GM18507 (cell line): ENCODE measurements at regions not wholly inside any gene's neighbourhood (a gene's known extent, or its start where the extent isn't known, plus 50 kb on each side); places are given as distances from the start of the nearest gene placed in this dataset.
"Not testable (repeated sequence)": the region's sequence is repeated elsewhere in the genome, so short reads cannot be mapped to it uniquely, and the experiment has no call there.

Source experiments
- DNase-seq: peaks from one replicate; pipeline ENCODE4 v3.0.0; 2011; ENCODE audit warnings: low read depth; ENCODE audit not compliant: insufficient read length; ENCODE audit errors: extremely low spot score
- FAIRE-seq: peaks from 2 replicates; lab custom pipeline; 2011; peaks lifted over from hg19 to GRCh38; lab: Jason Lieb, UNC

DNA sequence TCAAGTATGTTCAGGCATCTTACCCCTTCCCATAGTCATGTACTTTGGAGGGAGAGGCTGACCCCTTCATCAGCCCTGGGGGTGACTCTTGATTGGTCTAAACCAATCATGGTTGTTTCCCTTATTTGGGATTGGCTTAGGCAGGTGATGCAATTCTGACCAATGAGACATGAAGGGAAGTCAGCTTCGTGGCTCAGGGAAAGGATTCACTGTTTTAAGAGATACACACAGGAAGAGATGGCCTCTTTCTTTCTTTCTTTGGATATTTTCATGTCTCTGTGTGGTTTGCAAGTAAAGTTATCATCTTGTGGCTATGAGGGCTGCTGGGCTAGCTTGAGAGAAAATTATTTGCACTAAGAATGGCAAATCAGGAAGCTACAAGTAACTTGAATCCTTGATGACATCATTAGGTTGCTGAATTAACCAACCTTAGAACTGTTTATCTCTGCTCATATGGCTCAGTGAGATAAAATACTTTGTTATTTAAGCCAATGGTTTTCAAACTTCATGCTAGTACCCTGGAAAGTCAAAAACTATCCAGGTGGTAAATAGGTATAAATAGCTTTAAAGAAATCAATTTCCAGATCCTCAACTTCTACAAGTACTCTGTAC lies 144.2 kb upstream of the CENPW start:
- DNase-seq (no peak), FAIRE-seq (no peak)

DNA sequence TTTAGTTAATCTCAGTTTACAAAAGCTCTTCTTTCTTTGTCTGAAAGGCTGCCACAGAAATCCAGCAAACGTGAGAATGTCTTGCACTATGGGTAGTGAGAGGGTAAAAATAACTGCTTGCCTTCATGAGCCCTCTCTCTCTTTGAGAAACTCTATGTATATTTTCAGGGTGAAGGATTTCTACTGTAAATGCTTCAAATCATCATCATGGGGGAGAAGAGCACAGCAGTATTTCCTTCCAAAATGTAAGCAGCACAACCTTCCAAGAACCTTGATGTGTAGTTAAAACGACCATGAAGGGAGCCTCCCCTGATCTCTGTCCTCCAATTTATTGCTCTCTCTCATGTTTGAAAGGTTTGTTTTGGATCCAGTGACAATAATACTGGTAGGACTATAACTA lies 141.3 kb upstream of the CENPW start:
- DNase-seq, result no peak
- no peak for FAIRE-seq

DNA sequence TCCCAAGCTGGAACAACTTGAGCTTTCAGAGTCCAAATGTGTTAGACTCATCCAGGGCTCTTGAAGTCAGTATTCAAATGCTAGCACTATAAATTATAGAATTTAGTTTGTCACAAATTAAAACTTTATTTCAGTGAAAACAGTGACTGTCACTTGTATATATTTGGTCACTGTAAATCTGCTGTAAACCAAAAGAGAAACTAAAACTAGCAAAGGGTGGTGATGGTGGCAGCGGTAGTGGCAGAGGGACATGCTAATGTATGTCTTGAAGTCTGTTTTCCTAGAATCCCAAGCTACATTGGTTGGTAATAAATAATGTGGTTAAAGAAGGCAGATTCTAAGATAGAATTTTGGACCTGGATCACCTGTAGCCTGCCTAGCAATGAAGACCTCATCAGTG lies 140.4 kb upstream of the CENPW start:
- no peak for DNase-seq
- peak; percentile 48 for FAIRE-seq

DNA sequence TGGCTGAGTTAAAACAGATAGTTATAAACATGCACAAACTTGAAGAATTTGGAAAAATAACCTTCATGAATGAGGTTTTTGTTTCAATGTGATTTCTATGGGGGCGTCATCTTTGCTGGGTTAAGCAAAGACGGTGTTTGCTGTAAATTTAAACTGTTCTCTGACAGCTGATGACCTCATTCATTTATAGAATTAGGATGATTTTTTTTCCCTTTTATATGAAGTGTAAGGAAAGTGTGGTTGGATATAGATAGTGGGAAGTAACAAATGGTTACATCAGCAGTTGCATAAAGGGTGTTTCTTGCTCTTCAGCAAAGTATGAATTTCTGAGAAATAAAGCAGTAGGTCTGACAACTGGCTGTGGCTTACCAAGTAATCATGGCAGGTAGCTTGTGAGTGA lies 137.2 kb upstream of the CENPW start:
- DNase-seq, result no peak
- FAIRE-seq, result no peak

DNA sequence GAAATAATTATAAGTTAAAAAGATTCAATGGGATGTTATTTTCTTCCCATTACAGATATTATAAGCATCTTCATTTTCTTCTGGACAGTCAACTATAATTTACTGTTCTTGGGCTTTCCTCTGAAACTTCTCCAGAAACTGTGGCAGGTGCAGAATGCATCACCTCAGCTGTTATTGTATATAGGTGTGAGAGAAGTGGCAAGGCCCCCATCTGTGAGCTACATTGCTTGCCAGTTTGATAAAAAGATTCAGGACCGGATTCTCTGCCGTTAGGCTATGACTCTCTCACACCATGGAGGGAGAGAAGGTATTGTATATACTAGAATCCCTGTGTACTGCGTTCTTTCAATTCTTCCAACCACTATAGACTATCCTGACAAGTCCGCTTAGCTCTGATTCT lies 135.8 kb upstream of the CENPW start:
- DNase-seq (no peak), FAIRE-seq (no peak)

DNA sequence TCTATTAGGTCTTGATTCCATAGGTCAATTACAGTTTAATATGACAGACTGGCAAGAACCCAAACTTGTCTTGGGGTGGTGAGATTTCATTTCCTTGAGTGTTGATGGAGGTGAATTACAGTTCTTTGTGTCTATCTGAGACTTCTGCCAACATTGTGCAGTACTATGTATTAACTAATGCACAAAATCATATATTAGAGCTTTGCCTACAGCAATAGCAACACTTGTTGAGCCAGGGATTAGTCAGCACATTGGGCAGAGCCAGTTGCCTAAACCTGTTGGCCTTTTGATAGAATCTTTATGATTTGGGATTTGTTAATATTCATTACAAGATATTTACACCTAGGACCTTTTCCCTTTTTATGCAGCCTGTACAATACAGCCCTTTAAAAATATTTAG lies 135.3 kb upstream of the CENPW start:
- no peak for DNase-seq
- no peak for FAIRE-seq

DNA sequence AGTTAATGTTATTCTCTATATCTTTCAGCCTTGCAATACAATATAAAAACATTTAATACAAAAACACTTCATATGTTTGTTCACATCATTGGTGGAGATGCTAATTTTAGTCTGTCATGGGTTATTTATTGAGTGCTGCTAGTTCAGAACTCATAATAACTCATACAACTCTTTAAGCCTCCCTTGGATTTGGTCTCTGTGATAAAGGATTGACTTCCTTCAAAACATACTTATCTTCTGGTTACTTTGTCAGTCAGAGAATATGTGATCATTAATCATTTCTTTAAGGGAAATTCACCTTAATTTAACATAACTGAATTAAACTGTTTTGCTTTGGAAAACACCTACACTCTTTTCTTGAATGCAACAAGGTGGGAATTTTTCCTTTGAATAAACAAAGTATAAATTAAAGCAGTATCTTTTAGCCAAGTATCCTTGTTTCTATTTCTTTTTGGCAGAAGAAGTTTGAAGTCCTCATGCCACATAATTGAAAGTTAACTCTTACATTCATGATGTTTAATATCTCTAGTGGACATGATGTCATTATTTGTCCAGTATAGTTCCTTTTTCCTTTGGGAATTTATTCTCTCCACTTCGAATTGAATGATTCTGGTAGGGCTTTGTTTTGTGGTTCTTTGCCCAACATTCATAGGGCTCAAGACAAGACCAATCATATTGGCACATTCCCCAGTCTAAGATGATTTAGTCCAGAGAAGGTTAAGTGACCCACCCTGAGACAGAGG lies 133.2 kb upstream of the CENPW start:
- FAIRE-seq (no peak), DNase-seq (no peak)

DNA sequence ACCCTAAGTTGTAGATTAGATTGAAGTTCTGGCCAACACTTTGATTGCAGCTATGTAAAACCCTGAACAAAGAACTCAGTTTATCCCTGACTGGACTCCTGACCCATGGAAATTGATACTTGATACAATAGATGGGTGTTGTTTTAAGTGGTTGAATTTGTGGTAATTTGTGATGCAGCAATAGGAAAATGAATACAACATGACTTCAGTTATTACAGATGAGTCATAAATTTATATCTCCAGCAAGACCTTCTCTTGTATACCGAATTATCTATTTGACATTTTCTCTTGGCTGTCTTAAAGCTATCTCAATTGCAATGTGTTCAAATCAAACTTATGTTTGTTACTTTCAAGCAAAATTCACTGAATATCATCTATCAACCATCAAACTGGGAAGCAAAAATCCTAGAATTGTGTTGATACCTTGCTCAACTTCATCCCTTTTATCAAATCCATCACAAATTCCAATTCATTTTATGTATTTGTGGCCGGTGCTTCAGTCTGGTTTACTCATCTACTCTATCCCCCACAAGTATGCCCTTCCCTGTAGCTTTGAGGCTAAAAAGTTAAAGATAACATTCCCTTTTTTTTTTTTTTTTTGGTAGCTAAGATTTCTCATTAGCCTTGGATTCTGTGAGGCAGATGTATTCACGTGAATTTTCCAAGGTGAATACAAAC lies 129.4 kb upstream of the CENPW start:
- no peak for FAIRE-seq
- no peak for DNase-seq

DNA sequence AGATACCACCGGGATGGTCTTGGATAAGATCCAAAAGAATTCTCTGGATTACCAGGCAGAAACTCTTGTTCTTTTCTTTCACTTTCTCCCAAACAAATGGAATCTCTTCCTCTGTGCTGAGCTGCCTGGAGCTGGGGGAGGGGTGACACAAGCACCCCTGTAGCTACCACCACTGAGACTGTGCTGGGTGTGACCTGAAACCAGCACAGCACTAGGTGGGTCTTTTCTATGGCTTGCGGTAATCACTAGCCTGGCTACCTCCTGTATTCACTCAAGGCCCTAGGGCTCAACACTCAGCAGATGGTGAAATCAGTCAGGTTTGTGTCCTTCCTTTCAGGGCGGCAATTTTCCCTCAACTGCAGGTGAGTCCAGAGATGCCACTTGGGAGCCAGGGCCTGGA lies 122.4 kb upstream of the CENPW start:
- DNase-seq (no peak), FAIRE-seq (no peak)

DNA sequence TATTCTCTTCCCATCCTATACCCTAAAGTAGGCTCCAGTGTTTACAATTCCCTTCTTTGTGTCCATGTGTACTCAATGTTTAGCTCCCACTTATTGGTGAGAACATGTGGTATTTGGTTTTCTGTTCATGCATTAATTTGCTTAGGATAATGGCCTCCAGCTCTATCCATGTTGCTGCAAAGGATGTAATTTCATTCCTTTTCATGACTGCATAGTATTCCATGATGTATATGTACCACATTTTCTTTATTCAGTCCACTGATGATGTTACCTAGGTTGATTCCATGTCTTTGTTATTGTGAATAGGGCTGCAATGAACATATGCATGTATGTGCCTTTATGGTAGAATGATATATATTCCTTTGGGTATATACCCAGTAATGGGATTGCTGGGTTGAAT lies 119.0 kb upstream of the CENPW start:
- not testable (repeated sequence) for FAIRE-seq, DNase-seq

DNA sequence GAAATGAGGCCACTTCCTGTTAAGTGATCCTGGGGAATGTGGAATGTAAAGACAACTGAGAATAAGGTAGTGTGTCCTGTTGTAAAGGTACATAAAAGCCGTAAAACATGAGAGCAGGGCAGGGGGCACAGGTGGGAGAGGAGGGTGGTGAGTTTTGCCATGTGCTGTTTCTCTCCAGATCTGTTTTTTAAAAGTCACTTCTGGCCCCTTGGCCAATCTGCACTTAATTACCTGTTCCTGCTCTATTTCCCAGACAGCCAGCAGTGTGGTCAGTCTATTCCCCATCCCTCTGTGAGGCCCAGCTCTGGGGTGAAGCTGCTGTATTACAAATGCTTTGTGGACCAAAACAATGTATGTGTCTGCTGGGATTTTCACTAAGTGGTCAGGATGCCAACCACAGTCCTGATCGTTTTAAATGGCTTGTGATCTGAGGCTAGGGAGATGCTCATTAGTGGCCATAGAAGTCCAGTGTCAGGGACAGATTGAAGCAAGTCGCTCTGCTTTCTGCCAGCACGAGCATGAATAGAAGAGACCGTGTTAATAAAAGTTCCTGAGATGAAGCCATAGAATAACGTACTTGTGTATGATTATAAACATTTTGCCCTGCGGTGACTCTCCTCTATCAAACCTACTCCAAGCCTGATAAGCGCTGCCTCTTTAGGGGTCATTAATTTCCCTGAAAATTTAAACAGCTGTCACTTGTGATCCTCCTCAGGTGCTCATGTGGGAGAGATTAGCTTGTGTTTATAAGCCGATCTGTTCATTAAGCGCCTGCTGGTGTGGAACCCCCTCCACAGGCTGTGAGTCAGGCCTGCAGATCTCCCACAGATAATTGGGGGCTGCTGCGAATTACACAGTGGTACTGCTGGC lies 111.8 kb upstream of the CENPW start:
- no peak for DNase-seq
- FAIRE-seq, result no peak

DNA sequence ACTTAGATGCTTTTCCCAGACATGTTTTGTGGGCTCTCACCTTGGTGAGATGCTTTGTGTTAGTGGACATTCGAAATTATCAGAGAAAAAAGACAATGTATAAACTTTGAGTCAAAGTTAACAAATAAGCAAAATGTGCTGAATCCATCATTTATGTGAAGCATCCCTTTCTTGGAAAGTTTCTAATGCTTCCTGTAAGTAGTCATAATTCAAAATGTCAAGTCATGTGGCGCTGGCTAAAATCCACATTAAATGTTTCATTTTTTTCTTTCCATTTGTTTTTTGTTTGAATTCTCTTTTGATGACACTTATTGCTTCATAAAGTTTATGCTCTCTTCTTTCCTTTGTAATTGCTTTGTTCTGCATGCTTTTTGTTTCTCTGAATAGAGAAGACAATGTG lies 107.2 kb upstream of the CENPW start:
- no peak for DNase-seq

DNA sequence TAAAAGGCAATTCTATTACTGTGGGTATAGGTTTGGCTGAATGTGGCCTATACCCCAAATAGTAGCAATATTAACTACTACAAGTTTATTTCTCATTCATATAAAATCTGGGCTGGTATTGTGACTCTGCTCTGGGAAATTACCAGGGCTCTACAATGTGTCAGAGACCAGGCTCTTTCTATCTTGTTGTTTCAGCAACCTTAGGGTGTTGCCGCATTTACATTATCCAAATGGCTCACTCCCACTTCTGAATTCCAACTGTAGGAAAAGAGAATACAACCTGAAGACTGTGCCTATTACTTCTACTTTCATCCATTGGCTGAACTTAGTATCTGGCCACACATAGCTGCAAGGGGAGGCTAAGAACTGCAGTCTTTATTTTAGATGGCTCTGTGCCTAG lies 106.7 kb upstream of the CENPW start:
- FAIRE-seq, result no peak

More for the DNA sequence above, 107.2 kb upstream of the CENPW start:
- no peak for FAIRE-seq

DNA sequence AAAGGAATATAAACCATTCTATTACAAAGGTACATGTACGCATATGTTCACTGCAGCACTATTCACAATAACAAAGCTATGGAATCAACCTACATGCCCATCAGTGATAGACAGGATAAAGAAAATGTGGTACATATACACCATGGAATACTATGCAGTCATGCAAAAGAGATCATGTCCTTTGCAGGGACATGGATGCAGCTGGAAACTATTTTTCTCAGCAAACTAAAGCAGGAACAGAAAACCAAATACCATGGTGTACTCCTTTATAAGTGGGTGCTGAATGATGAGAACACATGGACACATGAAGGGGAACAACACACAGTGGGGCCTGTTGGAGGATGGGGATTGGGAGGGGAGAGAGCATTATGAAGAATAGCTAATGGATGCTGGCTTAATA lies 104.6 kb upstream of the CENPW start:
- no peak for FAIRE-seq

More for the DNA sequence above, 106.7 kb upstream of the CENPW start:
- no peak for DNase-seq

DNA sequence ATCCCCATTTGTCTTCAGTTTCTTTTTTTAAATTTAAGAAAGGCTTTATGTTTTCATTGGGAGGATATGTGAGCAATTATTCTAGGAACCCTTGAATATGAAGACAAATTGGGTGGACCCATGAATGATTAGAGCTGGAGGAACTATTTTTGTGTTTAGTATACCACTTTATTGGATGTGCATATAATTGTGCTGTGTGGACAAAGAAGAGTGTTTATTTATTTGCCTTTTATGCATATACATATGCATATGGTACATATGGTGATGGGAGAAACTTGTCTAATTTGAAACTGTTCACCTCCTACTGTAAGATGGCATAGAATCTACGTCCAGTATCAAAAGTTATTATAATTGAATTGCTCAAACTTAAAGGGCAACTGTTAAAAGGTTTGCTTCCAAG lies 94.8 kb upstream of the CENPW start:
- DNase-seq (no peak), FAIRE-seq (no peak)

More for the DNA sequence above, 104.6 kb upstream of the CENPW start:
- DNase-seq, result no peak

DNA sequence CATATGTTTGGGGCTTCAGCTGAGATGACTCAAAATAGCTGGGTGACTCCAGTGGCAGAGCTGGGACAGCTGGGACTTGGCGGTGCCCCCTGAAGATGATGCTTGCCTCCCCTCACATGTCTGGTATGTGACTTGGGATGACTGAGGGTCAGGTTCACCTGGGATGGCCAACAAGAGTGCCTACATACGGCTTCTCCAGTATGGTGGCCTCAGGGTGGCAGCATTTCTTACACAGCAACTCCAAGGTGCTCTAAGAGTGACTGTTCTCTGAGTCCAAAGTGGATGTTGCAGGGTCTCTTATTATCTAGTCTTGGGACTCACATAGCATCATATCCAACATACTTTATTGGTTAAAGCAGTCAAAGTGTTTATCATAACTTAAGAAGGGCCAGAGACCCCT lies 87.8 kb upstream of the CENPW start:
- DNase-seq (no peak), FAIRE-seq (no peak)

DNA sequence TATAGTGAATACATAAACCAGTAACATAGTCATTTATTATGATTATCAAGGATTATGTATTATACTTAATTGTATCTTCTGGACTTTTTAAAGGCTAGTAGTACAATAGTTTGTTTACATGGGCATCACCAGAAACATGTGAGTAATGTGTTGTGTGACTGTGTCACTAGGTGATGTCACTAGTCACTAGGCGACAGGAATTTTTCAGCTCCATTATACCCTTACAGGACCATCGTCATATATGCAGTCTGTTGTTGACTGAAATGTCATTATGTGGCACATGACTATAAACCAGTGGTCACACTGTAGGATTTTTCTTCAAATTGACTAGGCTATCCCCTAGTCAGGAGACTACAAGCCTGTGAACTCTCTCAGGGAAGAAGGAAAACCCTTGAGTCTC lies 86.5 kb upstream of the CENPW start:
- FAIRE-seq, result no peak
- no peak for DNase-seq

DNA sequence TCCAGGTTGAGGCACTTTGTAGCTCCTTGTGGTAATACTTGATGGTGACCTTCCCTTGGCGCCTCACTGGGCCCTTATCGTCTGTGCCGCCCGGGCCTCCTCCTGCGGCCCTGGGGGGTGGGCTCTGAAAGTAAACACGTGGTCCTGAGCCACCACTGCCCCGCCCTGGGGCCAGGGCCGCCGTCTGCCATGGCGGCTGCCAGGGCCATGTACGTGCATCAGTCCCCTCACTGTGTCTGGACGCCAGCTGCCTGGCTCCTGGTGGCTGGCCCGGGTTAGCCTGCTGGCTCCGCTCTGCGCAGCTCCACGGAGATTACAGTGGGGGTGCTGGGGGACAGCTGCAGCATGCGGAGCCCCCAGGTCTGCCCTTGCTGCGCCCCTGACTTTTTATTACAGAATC lies 81.8 kb upstream of the CENPW start:
- FAIRE-seq (no peak), DNase-seq (no peak)

DNA sequence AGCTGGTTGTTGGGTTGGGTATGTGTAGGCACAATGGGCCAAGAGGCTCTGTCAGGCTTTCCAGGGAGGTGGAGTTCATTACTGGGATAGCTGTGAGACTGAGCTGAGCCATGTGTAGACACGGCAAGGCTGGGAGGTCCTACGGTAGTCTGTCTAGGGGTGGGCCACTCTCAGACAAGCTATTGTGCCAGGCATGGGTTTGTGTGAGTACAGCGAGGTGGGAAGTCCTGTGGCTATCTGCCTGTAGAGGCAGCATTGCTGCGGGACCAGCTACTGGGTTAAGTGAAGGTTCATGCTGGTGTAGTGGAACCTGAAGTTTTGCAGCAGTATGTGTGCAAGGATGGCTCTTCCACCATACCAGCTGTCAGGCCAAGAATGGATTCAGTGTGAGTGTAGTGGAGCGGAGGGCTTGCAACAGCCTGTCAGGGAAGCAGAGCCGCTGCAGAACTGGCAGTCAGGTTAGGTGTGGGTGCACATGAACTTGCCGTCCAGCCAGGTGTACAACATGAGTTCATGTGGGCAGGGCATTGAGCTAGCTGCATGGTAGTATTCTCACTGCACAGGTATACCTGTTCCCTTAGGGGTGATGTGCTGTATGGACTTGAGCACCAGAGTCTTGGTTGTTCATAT lies 78.0 kb upstream of the CENPW start:
- FAIRE-seq (no peak), DNase-seq (no peak)

DNA sequence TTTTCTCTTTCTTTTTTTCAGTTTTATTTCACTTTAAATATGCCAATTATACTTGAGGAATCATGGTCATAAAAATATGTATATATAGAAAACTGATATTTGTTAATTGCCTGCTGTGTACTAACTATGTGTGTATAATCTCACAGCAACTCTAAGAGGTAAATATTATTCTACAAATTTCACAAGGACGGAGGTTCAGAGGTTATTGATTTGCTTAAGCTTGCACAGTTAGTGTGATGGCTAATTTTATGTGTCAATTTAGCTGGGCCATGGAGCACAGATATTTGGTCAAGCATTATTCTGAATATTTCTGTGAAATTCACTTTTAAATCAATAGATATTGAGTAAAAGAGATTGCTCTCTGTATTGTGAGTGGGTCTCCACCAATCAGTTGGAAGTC lies 75.7 kb upstream of the CENPW start:
- DNase-seq (no peak), FAIRE-seq (no peak)
